ENCODE measurements at regions not wholly inside any gene's neighbourhood (a gene's known extent, or its start where the extent isn't known, plus 50 kb on each side); places are given as distances from the start of the nearest gene placed in this dataset.
"Not testable (repeated sequence)": the region's sequence is repeated elsewhere in the genome, so short reads cannot be mapped to it uniquely, and the experiment has no call there.

DNA sequence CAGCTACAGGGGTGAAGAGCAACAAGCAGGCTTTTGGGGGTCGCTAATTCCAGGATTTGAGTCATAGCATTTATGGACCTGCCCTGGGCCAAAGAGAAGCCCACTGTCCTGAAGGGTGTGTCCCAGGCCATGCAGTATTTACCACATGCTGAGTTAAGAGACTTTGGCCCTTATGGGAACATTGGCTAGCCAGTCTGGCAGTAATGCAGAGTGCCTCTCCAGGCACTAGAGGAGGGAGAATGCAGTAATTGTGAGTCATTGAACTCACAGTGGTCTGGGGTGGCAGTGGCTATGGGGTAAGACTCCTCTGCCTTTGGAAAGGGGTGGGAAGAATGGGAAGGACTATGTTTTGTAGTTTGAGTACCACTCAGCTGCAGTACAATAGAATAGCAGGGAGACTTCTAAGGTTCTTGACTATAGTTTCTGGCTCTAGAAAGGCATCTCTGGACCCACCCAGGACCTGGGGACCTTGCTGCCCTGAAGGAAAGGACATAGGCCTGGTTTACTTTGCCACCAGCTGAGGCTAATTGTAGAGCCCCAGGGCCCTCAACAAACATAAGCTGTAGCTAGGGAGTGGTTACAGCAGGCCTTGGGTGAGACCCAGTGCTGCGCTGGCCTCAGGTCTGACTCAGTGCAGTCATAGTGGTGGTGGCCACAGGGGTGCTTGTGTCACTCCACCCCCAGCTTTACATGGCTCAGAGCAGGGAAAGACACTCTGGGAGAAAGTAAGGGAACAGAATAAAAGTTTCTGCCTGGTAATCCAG is 520.9 kb downstream of the HTR1B start:
- no peak for DNase-seq

DNA sequence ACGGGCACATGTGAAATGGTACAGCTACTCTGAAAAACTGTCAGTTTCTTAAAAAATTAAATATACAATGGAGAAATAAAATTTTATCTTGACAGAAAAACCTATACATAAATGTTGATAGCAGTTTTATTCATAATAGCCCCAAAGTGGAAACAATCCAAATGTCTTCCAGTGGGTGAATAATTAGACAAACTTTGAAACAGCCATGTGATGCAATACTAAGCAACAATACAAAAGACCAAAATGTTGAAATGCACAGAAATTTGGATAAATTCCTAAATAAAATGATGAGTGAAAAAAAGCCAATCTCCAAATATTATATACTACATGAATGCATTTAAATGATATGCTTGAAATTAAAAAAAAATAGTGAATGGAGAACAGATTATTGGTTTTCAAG is 523.1 kb downstream of the HTR1B start:
- DNase-seq: no peak

DNA sequence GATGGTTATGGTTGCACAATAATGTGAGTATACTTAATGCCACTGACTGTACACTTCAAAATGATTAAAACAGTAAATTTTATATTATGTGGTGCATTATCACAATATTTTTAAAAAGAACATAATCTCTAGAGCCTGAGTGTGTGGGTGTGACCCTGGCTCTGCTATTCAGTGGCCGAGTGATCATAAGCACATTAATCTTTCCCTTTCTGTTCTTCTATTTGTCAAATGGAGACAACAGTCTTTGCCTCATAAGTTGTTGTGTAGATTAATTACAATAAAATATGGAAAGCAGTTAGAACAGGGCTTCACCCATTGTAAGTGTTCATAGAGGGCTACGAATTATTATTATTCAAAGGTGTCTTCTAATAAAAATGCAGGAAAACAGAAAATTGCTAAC is 548.6 kb downstream of the HTR1B start:
- DNase-seq: no peak

DNA sequence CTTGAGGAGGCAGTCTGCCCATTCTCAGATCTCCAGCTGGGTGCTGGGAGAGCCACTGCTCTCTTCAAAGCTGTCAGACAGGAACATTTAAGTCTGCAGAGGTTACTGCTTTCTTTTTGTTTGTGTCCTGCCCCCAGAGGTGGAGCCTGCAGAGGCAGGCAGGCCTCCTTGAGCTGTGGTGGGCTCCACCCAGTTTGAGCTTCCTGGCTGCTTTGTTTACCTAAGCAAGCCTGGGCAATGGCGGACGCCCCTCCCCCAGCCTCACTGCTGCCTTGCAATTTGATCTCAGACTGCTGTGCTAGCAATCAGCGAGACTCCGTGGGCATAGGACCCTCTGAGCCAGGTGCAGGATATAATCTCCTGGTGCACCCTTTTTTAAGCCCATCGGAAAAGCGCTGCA is 557.8 kb downstream of the HTR1B start:
- not testable (repeated sequence) for DNase-seq

DNA sequence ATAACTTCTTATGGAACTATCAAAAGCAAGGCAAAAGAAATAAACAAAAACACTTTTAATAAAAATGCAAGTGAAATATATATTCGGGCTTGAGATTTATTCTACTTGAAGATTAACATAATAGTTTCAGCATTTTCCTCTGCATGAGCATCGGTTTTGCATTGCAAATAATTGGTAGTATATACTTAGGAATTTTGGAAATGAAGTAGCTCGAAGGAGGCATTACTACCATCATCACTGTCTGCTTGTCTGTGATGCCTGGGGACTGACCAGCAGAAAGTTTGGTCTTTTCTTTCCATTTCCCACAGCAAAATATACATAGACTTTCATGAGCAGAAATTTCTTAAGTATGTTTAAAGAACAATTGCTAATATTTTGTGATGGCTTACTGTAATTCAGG is 570.7 kb downstream of the HTR1B start:
- no peak for DNase-seq

DNA sequence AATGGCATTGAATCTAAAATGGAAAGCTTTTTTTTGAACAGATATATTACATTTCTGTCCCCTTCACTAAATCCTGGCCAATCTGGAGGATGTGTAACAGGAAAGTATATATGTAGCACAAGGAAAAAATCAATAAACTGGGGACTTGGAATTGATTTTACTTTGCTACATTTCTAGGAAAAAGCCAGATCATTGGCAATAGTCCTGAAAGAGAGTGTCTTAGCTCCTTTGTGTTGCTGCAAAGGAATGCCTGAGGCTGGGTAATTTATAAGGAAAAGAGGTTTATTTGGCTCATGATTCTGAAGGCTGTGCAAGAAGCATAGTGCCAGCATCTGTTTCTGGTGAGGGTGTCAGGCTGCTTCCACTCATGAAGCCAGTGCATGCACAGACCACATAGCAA is 574.9 kb downstream of the HTR1B start:
- DNase-seq: no peak

DNA sequence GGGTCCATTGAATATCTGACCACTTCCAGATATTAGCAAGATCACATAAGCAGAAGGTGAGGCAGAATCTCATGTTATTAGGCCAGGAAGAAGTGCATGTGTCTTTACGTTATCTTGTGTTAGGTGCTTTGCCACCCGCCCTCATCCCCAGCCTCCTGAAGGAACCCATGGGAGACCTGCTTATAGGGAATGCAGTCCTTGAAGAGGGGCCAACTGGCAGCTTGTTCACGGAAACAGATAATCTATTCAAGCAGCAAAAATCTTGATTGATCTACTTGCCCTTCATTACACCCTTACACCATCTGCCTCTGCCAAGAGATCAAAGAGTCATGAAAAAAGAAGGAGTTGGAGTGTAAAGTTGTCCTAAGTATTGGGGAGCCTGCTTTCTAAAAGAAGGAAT is 576.4 kb downstream of the HTR1B start:
- DNase-seq: no peak

DNA sequence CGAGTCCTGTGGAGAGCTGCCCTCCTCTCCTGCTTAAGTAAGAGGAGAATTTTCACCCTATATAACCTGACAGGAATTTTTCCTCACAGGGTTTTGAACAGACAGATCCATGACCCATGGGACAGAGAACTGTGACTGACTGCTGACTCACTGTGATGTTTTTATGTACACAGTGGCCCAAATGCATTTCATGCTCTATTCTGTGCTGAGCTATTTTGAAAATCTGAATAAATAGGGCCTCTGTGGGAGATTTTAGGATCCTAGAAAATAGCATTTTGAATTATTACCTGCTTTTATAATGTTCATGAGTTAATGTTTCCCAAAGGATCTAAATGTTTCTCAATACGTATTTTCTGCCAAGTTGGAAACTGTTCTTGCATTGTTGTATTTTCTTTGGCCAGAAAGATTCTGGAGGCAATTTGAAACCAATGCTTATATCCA is 577.4 kb downstream of the HTR1B start:
- no peak for DNase-seq

DNA sequence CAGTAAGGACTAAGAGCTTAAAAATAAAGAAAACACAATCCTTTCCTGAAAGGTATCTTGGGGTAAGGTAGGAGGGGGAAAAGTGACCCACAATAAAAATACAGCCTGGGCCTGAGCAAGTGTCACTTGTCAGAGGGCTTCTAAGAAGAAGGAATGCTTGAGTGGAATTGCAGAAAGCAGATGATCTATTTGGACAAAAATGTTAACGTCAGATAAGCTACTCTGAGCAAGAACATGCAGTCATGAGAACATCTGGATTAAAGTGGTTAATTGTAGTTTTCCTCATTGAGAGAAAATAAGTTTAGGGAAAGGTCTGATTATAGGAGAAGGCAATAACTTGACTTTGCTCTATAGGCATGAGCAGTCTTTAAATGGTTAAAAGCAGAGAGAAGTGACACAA is 581.9 kb downstream of the HTR1B start:
- no peak for DNase-seq

DNA sequence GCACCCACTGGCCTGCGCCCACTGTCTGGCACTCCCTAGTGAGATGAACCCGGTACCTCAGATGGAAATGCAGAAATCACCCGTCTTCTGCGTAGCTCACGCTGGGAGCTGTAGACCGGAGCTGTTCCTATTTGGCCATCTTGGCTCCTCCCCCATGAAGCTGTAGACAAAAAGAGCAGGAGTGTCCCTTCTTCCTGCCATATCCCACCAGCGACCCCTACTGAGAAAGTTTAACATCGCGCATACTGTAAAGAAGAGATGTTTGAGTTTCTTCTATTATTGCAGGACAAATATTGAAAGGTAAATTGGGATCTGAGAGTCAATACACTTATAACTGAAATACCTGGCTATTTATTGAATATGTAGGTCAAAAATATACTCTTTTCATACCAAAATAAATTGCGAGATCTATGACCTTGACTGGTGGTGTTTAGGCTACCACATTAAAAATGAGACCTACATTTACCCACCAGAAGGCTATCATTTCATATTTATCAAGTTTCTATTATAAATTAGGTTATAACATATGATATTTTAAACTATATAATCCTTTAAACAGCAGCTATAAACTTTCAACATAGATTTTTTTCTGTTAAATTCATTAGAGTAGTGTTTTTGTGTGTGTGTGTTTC is 586.3 kb downstream of the HTR1B start:
- no peak for DNase-seq

DNA sequence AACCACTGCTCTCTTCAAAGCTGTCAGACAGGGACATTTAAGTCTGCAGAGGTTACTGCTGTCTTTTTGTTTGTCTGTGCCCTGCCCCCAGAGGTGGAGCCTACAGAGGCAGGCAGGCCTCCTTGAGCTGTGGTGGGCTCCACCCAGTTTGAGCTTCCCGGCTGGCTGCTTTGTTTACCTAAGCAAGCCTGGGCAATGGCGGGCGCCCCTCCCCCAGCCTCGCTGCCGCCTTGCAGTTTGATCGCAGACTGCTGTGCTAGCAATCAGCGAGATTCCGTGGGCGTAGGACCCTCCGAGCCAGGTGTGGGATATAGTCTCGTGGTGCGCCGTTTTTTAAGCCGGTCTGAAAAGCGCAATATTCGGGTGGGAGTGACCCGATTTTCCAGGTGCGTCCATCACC is 586.9 kb downstream of the HTR1B start:
- DNase-seq: not testable (repeated sequence)

DNA sequence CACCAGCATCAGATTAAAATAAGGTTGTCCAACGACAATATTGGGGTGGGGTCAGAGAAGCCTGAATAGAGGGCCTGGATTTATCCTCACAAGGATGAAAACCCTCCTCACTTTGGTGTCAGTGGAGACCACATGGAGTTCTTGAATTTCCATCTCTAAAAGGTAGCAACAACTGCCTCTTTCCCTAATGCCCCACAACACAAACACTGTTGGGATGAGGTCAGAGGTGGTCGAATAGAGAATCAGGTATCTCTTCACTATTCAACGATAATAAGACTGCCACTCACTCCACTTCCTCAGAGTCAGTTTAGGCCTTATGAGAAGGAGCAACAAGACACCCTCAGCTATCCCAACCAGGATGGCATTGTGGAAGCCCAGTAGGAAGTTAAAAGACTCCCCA is 596.1 kb downstream of the HTR1B start:
- no peak for DNase-seq

DNA sequence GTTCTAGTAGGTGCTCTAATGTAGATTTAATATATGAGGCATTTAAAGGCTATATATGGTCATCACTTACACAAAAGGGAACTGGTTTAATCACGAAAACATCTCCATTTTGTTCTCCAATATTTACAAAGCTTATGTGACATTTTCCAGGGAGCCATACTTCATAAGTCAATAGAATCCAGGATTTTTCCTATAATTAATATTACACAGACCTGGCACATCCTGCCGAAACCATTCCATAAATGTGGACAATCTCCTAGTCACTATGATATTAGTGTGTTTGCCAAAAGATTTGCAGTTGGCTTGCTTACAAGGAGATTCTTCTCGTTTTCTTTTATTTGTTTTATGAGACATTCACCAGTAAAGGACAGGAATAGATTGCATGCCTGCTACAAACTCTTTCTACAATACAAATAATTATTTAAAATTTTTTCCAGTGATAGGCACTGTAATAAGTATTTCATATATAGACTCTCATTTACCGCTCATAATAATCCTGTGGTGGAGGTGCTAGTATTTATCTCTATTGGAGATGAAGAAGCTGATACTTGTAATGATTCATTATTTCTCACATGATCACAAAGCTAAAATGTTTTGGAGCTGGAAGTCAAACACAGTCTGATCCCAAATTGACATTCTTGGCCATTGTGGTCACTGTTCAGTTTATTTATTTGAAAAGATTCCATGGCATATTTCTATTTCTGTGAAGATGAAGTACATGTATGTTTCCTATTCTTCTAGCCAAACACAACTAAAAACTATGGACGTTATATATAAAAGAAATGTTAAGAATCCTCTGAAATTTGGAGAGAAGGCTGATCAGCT is 597.0 kb downstream of the HTR1B start:
- DNase-seq: no peak

DNA sequence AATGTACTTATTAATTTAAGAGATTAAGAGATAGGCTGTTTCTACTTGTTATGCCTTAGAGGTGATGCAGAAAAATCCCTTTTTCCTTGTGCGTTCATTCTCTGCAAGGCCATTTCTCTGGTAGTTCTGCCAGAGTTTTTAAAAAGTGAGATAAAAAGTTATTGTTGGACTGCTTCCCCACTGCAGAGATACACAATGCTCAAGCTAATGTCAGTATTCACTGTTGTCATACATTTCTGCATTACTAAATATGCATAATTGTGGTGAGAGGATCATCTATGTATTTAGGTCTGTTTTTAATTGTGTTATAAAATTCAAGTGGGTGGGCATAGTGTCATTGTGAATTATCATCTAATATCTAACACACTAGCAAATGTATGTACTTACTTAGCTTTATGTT is 600.4 kb downstream of the HTR1B start:
- no peak for DNase-seq

DNA sequence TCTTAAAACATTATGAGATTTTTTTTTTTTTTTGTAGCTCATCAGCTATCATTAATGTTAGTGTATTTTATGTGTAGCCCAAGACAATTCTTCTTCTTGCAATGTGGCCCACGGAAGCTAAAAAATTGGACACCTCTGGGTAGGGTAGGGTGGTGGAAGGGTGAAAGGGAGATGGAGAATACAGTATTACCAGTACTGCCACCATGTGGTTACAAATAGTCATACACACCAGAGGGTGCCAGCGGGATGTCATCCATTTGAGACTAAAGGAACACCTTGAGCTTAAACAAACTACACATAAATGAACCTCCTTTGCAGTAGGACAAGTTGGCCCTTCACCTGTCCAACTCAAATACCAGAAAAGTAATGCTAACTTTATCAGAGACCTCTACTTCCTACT is 601.9 kb downstream of the HTR1B start:
- DNase-seq: peak; percentile 1

DNA sequence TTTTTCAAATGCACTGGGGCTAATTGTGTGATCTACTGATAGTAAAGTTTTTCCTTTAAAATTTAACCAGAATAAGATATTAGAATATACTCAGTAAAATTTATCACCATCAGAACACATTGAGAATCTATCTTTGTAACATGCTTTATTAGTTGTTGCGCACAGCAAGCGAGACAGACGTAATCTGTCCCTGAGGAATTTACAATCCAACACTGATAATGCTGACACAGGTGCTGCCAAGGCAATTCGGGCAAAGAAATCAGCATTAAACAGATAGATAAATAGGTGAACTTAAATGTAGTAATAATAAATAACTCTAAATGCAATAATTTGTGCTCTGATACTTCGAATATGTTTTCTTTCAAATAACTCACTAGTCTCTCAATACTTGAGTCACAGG is 607.2 kb downstream of the HTR1B start:
- DNase-seq: no peak

DNA sequence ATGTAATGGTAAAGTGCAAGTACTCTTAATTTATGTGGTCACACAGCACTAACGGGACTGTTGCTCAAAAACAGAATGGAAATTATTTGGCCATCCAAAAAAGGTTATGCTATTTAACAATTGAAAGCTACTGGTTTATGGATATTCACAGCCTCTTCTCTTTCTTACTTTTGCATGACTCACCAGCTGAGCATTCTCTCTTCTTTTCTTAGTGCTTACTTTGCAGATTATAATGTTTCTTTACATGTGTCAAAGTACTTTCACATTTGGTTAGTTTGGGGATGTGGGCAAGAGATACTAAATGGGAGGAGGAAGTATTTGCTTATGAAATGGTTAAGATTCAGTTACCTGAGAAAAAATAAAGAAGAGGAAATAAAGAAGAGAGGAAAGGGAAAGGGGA is 610.5 kb downstream of the HTR1B start:
- DNase-seq: no peak

DNA sequence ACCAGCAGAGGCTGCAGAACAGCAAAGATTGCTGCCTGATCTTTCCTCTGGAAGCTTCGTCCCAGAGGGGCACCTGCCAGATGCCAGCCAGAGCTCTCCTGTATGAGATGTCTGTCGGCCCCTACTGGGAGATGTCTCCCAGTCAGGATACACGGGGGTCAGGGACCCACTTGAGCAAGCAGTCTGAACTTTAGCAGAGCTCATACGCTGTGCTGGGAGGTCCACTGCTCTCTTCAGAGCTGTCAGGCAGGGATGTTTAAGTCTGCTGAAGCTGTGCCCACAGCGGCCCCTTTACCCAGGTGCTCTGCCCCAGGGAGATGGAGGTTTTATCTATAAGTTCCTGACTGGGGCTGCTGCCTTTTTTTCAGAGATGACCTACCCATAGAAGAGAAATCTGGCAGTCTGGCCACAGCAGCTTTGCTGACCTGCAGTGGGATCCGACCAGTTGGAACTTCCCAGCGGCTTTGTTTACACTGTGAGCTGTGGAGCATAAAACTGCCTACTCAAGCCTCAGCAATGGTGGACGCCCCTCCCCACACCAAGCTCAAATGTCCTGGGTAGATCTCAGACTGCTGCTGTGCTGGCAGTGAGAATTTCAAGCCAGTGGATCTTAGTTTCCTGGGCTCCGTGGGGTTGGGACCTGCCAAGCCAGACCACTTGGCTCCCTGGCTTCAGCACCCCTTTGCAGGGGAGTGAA is 613.9 kb downstream of the HTR1B start:
- DNase-seq: not testable (repeated sequence)

DNA sequence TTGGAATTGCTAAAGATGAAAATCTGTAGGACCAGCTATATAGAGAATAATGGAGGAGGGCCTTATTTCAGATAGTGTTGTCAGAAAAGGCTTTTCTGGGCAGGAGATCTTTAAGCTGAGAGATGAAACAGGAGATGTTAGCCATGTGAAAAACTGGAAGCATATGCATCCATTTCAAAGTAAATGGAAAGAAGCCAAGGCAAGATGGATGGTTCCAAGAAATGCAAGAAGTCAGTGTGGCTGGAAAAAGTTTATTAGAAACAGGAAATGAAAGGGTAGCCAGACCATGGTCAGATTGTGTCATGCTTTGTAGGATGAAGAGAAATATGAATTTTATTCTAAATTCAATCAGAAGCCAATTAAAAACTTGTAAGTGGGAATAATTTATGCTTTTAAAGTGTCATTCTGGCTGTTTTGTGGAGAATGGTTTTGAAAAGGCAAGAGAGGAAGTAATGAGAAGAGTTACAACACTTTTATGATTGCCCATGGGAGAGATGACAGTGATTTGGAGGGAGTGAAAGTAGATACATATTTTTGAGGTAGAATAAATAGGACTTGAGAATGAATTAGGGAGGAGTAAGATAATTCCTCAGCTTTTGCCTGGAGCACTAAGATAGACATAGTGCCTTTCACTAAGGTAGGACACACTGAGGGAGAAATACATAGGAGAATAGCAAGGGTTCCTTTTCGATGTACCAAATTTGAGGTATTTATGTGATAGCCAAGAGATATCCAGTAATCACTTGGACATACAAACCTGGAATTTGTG is 620.1 kb downstream of the HTR1B start:
- DNase-seq: no peak

DNA sequence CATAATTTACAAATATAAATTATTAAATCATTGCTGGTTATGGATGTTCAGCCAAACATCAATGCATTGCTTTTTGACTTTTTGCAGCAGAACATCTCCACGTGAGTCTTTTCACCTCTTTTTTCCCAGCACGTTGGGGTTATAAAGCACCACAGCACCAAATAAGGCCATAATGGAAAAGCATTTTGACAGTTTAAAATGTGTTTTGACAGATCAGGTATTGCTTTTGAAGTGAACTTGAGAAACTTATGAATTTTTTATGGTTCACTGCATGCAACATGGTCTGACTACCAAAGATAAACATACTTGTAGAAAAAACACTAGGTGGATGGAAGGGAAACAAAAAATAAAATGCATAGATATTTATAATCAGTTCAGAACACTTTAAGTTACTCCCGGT is 622.4 kb downstream of the HTR1B start:
- no peak for DNase-seq

DNA sequence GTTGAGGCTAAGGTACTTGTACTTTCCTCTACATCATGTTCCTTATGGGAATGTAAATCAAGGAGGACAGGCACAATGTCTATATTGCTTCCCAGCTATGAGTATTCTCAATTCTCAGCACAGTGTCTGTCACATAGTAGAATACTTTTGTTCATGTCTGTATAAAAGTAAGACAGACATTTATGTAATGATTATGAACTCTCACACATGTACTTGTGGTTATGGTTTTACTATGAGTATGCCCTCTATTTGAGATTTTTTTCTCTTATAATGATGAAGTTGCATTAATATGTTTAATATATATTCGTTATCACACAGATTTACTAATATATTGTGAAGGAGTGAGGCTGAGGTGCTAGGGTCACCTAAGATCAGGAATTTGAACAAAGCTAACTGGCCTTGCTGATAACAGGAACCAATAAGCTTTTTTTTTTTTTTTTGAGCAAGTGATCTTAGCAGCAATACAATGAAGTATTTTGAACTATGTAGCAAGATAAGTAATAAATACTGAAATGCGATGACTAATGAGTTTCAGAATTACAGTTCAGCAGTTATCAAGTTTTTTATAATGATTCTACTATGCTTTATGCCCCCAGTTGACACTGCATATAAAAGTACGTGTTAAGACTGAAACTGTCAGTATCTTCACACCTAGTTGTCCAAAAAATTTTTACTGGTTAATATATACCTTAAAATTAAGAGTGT is 623.1 kb downstream of the HTR1B start:
- DNase-seq: no peak

DNA sequence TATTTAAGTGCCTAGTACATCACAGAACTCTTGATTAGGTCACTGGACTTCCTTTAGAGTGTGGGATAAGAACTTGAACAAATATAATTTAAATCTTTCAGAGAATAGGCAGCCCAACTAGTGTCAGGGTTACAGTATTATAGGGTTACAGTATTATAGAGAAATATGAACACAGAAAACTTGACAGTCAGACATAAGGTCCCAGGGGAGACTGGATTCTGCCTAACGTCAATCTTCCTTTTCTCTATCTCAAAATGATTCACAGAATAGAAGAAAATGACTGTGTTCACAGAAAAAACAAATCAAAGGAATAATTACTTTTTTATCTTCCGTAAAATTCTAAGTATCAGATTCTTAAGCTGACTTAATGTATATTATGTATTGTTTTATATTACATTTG is 623.8 kb downstream of the HTR1B start:
- DNase-seq: no peak

Measured in activated CD4-positive, alpha-beta T cell treated with anti-CD3 and anti-CD28 coated beads, Interleukin-2, Interleukin-6, amounts not matched to agents 100 ng/mL and 50 ng/mL, durations not matched to agents 16 hours and 8 hours (primary cell).